Heart left ventricle (tissue), 13 donors: ENCODE measurements at regions not wholly inside any gene's neighbourhood (a gene's known extent, or its start where the extent isn't known, plus 50 kb on each side); places are given as distances from the start of the nearest gene placed in this dataset.

Experiments used
- CTCF ChIP-seq, 12 donors: fragments of 200-600 bp; sonication (generic) in 4 of 12; IDR thresholded peaks; one replicate each; pipeline versions ENCODE4 v1.5.0 to v1.8.0; 2018 to 2022; ENCODE audit warnings: antibody characterized with exemption in 12 of 12, mild to moderate bottlenecking in 5 of 12
- POLR2A ChIP-seq, 2 donors: fragments of 450-650 bp; IDR thresholded peaks; one replicate each; pipeline ENCODE4 v1.6.1; 2017; ENCODE audit warnings: antibody characterized with exemption in 2 of 2, mild to moderate bottlenecking in 2 of 2, moderate library complexity in 2 of 2
- donor health status: ischemic (EF 13 %, LVEDD 7.1; RV severe dilation, severe dysfunction).
- donor health status: DM: no; HTN: yes; CAD: no.
- donor health status: DM: no; HTN: no; CAD: no.
- donor health status: ischemic (EF 25% LVEDD 6.9; RV normal size, moderate dysfunction).
- donor health status: ischemic (EF 25% LVEDD 5.7; RV mildly dilated, moderate dysfunction).
- donor health status: ischemic (EF 35%, LVEDD 5.7; RV mildly dilated, moderate dysfunction).
- donor health status: nonischemic (EF 11% LVEDD 7.7; RV severe dilation, severe dysfunction).
- donor health status: DM: yes; HTN: yes; CAD: no.
- donor health status: PGD.
- donor health status: ischemic (EF 29% LVEDD 5.4; RV normal size, mild dysfunction).
- donor health status: nonischemic (EF 23%, LVEDD 6.1; RV moderate dilation, normal function).

- no peak for TF ChIP-seq CTCF (IDR thresholded peaks at IDR 0.05)
- no peak for TF ChIP-seq POLR2A (IDR thresholded peaks at IDR 0.05)
Measured at GRCh38 chr14:104479901-104480300, 99.7 kb upstream of the C14orf180 start.
